Skeletal muscle cell (primary cell): ENCODE measurements at regions not wholly inside any gene's neighbourhood (a gene's known extent, or its start where the extent isn't known, plus 50 kb on each side); places are given as distances from the start of the nearest gene placed in this dataset.

Source experiments
- DNase-seq: peaks from one replicate; pipeline ENCODE4 v3.0.0-alpha.2; 2010; ENCODE audit warnings: low read depth
- H3K4me3 ChIP-seq: 2 replicates; pipeline ENCODE4 v1.5.1; 2011; ENCODE audit warnings: low read depth, mild to moderate bottlenecking, control low read depth, low read length, moderate library complexity

- DNase-seq: no peak
These were observed 449.5 kb upstream of the ZMIZ1 start for GRCh38 chr10:78619115-78619851.

DNA sequence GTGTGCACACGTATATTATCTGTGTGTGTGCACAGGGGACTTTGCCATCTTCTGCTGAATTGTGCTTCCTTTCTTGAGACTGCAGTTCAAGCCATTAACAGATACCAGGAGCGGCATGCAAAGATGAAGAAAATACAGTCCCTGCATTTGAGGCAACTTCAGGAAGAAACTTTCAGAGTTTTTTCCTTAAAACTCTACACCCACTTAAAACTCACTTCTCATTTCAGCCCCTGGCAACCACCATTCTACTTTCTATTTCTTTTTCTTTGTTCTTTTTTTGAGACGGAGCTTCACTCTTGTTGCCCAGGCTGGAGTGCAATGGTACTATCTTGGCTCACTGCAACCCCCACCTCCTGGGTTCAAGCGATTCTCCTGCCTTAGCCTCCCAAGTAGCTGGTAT is 448.9 kb upstream of the ZMIZ1 start:
- no peak for DNase-seq
- H3K4me3 ChIP-seq: no peak overlapping the region

More at GRCh38 chr10:78619115-78619851, 449.5 kb upstream of the ZMIZ1 start:
- no peak overlapping the region for H3K4me3 ChIP-seq

DNA sequence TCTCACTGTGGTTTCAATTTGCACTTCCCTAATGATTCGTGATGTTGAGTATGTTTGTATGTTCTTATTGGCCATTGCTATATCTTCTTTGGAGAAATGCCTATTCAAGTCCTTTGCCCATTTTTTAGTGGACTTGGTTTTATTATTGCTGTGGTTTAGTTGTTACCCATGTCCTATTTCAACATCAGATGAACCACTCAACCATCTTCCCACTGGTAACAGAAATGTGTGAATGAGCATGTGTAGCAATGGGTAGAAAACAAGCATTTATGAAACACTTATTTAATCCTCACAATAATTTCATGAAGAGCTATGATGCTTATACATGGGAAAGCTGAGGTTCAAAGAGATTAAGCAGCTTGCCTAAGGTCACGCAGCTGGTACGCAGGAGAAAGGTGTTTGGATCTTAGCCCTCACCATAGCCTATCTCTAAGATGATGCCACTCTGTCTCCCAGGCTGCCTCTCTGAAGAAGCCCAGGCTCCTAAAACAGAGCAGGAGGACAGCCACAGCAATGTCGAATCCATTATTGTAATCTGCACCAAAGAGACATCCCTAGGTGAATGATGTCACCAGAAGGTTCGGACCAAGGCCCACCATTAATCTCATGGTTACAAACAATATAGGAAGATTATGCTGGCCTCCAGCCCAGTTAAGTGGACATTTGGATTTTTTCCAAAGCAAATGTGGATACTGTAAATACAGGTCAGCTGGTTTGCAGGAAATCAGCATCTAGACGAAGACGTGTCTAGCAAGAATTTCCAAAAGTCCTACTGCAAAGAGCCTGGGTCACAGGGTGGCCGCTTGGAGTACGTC is 447.6 kb upstream of the ZMIZ1 start:
- H3K4me3 ChIP-seq: no peak overlapping the region
- DNase-seq: no peak

DNA sequence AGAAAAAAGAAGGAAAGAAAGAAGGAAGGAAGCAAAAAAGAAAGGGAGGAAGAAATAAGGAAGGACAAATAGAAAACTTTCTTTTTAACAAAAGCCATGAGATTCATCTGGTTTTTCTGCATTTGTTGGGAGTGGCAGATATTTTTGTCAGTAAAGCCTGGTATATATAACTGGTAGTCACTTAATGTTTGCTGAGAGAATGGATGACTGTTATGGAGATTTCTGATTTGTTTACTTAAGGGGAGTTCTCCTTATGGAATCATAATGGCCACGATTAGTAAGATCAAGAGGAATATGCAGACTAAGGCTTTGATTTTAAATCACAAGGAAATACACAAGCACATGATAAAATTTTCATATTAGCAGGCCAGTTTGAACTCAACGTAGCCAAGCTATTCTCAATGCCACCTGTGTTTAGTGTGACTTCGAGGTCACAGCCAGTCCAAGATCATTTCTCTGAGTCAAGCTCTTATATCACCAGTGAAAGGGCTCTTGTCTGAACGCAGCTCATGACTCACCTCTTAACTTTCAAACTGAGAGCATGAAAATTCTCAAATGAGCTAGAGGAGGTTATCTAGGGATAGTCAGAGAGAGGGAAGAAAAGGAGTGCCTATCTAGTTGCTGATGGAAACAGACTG is 445.1 kb upstream of the ZMIZ1 start:
- DNase-seq: peak; percentile 11
- H3K4me3 ChIP-seq: no peak overlapping the region

DNA sequence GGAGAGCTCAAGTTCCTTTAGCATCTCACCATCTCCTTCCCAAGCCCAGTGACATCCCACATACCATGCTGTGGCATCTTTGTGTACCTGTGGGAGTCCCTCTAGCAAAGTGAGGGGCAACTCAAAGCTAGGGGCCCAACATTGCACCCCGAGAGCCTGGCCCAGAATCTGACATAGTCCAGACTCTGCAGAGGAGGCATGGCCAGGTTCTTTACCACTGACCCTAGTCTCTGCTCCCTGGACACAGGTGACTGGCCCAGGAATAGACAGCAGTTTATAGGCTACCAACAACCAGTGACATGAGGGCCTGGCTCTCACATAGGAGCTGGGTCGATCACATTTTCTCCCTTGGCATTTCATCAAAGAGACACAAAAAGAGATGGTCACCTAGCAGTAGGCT is 444.0 kb upstream of the ZMIZ1 start:
- DNase-seq: no peak
- no peak overlapping the region for H3K4me3 ChIP-seq

GRCh38 chr10:78626471-78626870 is 442.3 kb upstream of the ZMIZ1 start:
- no peak for DNase-seq
- H3K4me3 ChIP-seq: no peak overlapping the region

DNA sequence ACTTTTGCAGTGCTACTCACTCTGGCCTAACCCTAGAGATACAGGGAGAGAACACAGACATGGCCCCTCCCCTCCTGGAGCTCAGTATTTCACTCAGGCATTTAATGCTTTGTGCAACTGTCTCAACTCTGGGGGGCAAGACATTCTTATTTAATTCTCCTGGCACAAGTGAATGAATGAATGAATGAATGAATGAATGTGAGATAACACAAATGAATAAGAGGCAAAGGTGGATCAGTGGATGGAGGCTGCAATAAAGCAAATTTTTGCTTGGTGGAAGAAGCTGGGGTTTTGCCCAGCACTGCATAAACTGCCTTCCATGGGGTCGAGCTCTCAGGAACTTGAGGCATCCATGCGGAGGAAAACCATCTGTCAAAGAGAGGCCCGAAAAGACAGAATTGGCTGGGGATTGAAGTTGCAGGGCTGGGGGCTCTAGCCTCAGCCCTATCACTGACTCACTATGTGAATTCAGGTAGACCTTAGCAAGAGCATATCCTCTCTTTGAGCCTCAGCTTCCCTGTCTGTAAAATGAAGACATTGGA is 441.4 kb upstream of the ZMIZ1 start:
- no peak overlapping the region for H3K4me3 ChIP-seq
- no peak for DNase-seq

DNA sequence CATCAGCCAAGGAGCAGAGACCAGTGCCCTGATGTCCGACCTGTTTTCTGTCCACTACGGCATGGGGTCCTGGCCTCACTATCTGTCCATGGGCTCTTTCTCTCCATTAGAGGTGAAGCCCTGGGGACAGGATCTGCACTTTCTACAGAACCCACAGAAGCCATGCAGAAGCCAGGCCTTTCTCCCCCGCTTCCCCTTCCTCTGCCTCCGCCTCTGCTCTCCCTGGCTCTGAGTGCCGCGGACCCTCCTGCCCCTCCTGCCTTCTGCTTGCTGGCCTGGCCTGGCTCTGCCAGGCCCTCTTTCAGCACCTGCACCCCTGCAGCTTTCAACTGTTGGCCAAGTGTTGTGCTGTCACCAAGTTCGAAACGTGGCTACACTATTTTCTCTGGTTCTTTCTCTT is 439.8 kb upstream of the ZMIZ1 start:
- no peak overlapping the region for H3K4me3 ChIP-seq
- no peak for DNase-seq

DNA sequence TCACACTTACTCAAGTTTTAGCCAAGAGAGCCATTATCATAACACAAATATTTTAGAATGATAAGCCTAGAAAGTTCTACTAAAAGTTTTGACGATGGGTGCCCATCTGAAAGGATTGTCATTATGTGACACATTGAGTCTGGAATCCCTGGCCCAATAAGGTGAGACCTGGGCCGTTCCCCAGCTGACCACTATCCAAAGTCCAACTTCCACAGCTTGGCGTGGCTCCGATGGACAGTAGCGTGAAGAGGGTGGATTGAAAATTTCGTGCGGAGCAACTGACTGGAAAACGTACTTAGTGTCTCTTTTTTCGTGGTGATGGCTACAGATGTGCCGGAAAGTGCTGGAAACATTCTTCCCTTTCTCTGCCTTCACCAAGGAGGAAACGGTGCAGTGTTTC is 439.0 kb upstream of the ZMIZ1 start:
- DNase-seq: no peak
- H3K4me3 ChIP-seq: no peak overlapping the region

DNA sequence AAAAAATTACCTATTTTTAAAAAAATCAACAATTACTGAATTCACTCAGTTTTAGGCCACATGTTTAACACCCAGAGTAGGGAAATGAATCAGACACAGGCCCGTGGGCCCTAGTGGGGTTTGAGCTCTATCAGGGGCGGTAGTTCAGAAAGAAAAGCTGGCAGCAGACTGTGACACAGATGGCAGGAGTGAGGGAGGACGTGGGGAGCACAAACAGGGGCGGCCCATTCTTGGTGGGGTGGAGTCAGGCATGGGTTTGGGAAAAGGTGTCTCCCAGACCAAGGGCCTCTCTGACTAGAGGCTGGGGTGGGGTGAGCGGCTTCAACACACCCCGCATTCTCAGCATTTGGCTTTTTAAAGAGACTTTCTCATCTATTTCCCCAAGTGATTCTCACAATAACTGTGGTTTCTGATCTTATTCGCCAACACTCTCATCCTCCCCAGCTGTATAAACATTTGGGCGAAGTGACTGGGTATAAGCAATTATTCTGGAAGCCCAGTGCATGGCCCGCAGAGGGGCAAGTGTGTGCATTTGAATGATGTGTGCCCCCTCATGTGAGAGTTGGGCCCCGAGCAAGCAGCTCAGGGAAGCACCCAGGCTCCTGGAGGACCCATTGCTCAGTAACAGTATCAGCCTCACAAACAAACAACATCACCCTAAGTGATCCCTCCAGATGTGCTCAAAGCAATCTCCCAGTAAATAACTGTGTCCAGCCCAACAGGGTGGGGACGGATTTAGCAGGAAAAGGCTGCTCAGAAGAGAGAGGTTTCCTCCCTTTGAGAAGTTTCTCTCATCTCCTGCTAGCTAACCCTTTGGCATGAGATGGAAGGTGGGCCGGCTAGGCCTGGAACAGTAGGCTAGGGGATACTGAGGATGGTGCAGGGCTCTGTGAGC is 437.6 kb upstream of the ZMIZ1 start:
- H3K4me3 ChIP-seq: no peak overlapping the region
- DNase-seq: peak; percentile 4

GRCh38 chr10:78634389-78634815 is 434.4 kb upstream of the ZMIZ1 start:
- no peak overlapping the region for H3K4me3 ChIP-seq
- DNase-seq: no peak

DNA sequence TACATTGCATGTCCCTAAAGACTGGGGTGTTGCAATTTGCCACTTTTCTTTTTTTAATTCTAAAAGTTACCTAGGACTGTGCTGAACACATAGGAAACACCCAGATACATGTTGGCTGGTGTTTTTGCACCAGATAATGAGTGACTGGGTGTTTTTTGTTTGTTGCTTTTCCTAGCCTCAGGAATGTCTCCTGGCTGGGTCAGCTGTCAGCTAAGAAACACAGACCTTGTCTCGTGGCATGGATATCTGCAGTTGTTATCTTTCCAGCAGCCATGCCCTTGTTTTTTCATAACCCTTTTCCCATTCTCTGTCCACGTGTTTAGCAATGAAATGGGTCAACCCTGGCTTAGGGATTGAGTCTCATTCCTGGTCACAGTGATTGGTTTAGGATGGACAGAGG is 433.9 kb upstream of the ZMIZ1 start:
- H3K4me3 ChIP-seq: no peak overlapping the region
- DNase-seq: no peak

DNA sequence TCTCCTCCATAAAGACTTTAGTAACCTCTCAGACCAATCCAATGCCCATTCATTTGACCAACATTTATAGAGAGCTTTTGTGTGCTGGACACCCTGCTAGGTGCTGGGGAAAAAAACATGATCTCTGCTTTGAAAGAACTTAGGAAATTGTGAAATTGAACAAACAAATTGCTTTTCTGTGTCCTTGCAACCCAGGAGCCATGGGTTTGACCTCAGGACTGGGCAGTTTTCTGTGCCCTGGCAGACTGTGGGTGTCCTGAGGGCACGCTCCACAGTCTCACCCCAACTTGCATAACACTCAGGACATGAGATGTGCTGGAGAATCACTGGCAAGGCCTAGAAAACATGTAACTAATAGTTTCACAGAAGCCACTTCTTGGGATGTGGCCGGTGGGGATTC is 429.1 kb upstream of the ZMIZ1 start:
- H3K4me3 ChIP-seq: no peak overlapping the region
- DNase-seq: no peak

GRCh38 chr10:78640796-78641636 is 427.8 kb upstream of the ZMIZ1 start:
- no peak for DNase-seq
- no peak overlapping the region for H3K4me3 ChIP-seq

GRCh38 chr10:78641693-78642092 is 427.1 kb upstream of the ZMIZ1 start:
- H3K4me3 ChIP-seq: no peak overlapping the region
- DNase-seq: no peak

- DNase-seq: no peak
- H3K4me3 ChIP-seq: no peak overlapping the region
These were observed 426.4 kb upstream of the ZMIZ1 start for GRCh38 chr10:78642269-78642816.

GRCh38 chr10:78643513-78643912 is 425.3 kb upstream of the ZMIZ1 start:
- no peak for DNase-seq
- no peak overlapping the region for H3K4me3 ChIP-seq

GRCh38 chr10:78644550-78644949 is 424.2 kb upstream of the ZMIZ1 start:
- H3K4me3 ChIP-seq: no peak overlapping the region
- DNase-seq: no peak
